ENCODE measurements at regions not wholly inside any gene's neighbourhood (a gene's known extent, or its start where the extent isn't known, plus 50 kb on each side); places are given as distances from the start of the nearest gene placed in this dataset.

GRCh38 chr15:85890620-85890980, 95.9 kb upstream of the KLHL25 start:
- no peak for DNase-seq

GRCh38 chr15:85891470-85891869, 96.7 kb upstream of the KLHL25 start:
- no peak for DNase-seq

GRCh38 chr15:85892232-85892631, 97.5 kb upstream of the KLHL25 start:
- no peak for DNase-seq

GRCh38 chr15:85897207-85897894, 102.6 kb upstream of the KLHL25 start:
- DNase-seq, result no peak

DNA sequence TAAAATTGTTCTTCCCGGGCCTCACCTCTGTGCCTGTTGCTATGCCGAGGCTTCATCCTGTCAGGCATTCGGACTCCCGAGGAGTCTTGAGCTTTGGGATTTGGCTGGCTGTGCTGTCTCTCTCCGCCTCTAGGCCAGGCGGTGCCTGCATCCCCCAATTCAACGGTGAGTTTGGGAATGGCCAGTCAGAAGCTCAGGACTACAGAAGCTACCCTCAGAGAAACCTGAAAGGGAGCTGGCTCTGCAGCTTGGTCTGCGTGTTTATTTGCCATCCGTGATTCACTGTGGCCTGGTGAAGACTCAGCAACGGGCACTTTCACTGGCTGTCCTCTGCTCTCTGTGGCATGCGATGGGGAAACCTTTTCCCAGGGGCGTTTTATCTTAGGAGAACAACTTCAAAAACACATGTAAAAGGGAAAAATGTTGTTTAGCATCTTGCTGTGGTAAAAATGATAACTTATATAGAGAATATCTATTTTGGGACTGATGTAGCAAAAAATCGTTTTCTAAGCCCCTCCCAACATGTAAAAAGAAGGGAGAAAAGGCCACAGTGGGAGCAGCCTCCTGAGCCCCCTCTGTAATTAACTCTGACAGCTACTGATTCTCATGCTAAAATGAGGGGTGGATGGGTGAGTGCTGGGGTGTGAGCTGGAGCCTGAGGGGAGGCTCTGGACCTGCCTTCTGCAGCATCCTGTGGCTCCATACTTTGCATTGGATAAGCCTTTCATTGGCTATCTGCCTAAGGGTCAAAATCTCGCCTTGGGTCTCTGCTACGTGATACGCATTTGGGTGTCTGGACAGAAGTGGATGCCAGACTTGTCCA, 103.4 kb upstream of the KLHL25 start:
- no peak for DNase-seq

DNA sequence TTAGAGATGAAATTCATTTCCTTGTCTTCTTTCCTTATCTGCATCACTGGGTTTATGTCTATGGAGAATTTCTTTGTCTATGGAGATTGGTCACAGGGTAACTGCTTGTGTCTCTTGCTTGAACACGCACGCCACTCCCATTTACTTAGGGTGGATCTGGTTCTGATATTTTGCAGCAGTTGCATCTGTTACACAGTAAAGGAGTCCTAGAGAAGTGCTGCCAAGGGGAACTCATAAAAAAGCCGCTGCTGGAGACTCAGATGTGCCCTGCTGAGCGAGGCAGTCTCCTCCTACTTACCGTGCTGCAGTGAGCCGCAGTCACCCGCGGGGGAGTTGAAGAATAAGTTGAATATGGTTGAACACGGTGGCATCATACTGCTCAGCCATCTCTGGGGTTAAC, 105.2 kb upstream of the KLHL25 start:
- no peak for DNase-seq

GRCh38 chr15:85905751-85906450, 111.2 kb upstream of the KLHL25 start:
- no peak for DNase-seq

- no peak for DNase-seq
Measured at GRCh38 chr15:85906640-85907039, 111.9 kb upstream of the KLHL25 start.

DNA sequence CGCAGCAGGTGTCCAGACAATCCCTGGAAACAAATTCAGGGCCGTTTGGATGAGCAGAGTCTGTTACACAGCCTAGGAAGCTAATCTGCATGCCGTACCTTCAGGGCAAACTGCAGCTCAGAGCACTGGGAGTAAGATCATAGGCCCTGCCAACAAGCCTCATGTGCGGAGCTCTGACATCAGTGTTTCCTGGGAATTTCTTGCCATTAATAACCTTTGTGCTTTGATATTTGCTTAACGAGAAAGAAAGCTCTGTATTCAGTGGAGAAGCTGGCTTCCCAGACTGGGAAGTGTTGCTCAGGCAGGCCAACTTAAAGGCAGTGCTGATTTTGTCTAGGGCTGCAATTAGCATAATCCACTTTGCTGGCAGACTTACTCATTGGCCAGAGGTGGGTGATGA, 116.1 kb upstream of the KLHL25 start:
- DNase-seq, result no peak

DNA sequence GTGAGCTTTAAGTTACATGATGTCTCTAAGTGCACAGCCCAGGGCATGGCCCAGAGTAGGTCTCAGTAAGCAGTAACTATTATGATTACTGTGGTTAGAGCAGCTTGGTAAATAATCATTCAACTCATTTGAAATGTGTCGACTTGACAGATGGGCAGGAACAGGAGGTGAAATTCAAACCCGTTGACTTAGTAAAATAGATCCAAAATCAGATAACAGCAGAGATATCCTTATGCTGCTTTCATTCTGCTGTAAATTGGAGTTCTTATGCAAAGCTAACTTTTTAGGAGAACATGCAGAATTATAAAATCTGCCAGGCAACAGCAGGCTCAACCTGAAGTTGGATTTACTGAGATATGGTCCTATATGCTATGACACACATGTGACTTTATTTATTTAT, 118.7 kb upstream of the KLHL25 start:
- DNase-seq, result no peak

- DNase-seq, result no peak
Measured at GRCh38 chr15:85920956-85921355, 126.2 kb upstream of the KLHL25 start.

GRCh38 chr15:85924088-85924487, 129.4 kb upstream of the KLHL25 start:
- DNase-seq, result no peak

DNA sequence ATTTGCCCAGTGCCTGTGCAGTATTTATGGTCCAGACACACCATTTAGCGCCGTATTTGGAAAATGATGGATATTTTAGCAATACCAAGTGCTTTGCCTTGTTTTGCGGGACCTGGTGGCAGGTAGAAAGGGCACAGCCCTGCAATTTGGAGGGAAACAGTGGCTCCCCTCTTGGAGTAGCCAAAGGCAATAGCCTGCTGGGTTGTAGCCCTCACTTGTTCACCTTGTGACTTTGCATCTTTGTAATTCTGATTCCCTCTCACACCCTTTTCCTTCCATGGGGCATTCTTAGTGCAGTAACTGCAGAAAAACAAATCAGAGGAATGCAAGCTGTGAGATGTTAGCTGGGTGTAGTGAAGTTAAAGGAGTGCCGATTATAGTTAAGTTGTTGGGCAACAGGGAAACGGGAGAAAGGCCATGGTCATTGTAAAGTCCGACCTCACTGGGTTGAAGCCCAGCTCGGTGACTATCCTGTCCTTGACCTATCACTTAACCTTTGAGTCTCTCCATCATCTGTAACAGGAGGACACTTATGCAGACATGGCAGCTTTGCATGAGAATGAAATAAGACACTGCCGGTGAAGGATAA, 131.0 kb upstream of the KLHL25 start:
- no peak for DNase-seq

GRCh38 chr15:85926834-85927233, 132.1 kb upstream of the KLHL25 start:
- no peak for DNase-seq

DNA sequence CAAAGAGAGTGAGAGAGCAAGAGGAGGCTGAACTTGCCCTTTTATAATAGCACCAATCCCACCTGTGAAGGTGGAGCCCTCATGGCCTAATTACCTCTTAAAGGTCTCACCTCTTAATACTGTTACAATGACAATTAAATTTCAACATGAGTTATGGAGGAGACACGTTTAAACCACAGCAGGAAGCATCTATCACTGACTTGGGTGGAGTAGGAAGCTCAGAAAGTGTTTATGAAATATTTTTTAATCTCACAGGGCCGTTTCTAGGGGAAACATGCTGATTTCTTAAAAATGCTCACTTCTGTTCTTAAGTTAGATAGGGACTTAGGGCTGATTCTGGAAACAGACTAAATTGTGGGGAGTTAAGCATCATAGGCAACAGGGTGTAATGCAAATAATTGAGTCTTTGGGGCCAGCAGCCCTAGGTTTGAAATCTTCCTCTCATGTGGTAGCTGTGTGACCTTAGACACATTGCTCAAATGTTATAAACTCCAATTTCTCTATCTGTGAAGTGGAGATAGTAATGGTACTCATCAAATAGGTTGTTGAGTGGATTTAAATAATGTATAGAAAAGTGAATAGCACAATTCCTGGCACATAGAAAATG, 133.3 kb upstream of the KLHL25 start:
- no peak for DNase-seq

GRCh38 chr15:85929786-85930185, 135.1 kb upstream of the KLHL25 start:
- DNase-seq, result no peak

- no peak for DNase-seq
Measured at GRCh38 chr15:85932391-85932790, 137.7 kb upstream of the KLHL25 start.

DNA sequence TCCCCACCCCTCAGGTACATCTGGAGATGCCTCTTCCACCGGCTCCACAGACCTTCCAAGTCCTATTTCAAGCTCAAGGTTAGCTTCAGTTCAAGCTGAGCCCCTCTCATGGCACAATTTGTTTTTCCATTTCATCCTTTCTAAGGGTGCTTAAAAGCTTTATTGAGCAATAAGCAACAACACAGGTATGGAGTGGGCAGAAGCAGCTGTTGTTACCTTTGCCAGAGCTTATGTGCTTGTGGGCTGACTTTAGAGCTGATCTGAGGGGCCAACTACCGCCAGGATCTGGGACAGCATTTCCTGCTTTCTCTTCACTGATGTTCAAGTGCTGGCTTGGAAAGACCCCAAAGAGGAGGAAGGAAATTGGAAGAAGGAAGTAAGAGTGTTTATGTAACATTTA, 140.0 kb upstream of the KLHL25 start:
- no peak for DNase-seq

DNA sequence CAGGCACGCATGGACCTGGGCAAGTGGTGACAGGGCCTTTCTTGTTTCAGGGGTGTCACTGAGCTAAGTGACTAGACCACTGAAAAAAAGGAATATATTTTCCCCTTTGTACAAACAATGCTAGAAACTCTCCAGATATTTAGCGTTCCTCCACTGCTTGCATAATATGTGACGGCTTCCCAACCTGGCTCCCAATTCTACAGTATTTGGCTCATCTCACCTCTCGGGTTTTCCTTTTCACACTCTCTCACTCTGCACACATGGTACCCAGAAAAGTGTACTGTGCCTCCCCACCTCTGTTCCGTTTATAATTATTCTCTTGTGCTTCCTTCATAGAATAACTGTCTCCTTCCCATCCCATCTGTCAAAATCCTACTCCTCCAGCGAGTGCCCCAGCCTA, 140.5 kb upstream of the KLHL25 start:
- DNase-seq, result no peak

DNA sequence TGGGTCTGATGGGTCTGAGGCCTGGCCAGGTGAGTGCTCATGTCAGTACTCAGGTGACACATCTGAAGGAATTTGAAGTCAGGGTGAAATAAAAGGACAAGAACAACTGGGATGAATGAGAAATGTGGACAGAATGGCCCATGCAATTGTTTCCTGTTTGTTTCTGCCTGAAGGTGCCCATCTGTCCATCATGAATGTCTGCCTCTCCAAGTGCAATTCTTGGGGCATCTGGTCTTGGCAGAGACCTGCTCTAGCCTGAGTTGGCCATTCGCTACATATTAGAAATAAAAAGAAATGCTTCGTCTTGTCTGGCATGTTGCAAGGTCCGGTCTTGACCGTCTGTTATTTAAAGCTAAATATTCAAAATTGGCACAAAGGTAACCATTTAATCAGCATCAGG, 142.0 kb upstream of the AGBL1 start:
- DNase-seq, result no peak

- DNase-seq, result no peak
Measured at GRCh38 chr15:85941186-85941855, 138.3 kb upstream of the AGBL1 start.

DNA sequence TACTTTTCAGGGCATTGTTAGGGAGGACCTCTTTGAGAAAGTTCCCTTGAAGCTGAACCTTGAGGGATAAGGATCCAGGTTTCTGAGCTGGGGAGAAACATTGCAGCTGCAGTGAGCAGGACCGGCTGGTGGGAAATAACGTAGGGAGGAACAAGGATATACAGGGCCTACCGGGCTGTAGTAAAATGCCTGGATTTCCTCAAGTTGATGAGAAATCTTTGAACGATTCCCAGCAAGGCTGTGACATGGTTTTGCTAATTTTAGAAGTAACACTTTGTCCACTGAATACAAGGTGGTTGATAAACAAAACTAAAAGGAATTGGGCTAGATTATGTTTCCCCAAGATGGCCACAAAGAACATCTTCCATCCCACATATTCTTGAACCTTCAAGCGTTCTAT, 137.0 kb upstream of the AGBL1 start:
- no peak for DNase-seq

DNA sequence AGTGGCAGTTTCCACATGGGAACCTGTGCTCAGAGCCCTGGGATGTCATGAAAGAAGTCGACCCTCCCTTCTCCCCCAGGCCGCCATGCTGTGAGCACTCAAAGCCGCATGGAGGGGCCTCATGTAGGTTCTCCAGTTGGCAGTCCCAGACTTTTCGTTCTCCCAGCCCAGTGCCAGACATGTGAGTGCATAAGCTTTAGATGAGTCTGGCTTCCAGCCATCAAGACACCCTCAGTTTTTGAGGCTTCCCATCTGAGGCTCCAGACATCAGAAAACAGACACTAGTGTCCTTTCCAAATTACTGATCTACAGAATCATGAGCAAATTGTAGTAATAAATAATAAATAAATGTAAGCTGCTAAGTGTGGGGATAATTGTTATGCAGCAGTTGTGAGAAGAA, 136.5 kb upstream of the AGBL1 start:
- DNase-seq, result no peak
